ENCODE measurements at regions not wholly inside any gene's neighbourhood (a gene's known extent, or its start where the extent isn't known, plus 50 kb on each side); places are given as distances from the start of the nearest gene placed in this dataset.

DNA sequence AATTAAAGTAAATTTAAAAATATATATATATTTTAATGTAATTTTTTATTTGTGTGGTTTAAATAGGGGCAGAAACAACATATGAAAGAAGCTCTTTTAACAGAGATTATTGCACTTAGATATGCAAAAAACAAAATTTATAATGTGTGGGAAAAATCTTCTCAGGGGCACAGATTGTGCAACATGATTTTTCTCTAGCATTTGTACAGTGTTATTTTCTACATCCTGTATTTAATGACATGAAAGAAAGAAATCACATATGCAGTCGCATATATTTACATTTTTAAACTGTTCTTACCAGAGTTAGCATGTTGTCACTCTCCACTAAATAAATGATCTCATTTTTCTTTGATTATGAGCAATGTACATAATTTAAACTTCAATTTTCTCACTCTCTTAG is 265.3 kb upstream of the CTNND2 start:
- H3K27ac ChIP-seq (ENCODE audit: low read depth, low read length, poor library complexity, severe bottlenecking), result no peak overlapping the region
- no peaks in the 10 kb centered on the region for H3K9me3 ChIP-seq (ENCODE audit: low read length)
- no peak overlapping the region for H3K4me3 ChIP-seq (ENCODE audit: low read depth, low read length, poor library complexity, severe bottlenecking)
- H3K4me2 ChIP-seq (ENCODE audit: low read length), result no peak overlapping the region
- intact Hi-C loops (cut with micrococcal nuclease; ENCODE audit: unreplicated experiment), result no loop called here
- ChIA-PET POLR2A (no interaction called here), CTCF (ENCODE audit: unreplicated experiment) (no interaction called here)
- DNase-seq (ENCODE audit: low spot score), result no peak
- H2AFZ ChIP-seq (ENCODE audit: low read length), result no peak overlapping the region
- H3K79me2 ChIP-seq (ENCODE audit: insufficient read depth, low read depth, low read length), result no peaks in the 10 kb centered on the region
- H3K4me1 ChIP-seq (ENCODE audit: insufficient read depth, low read length, poor library complexity, severe bottlenecking), result no peaks in the 10 kb centered on the region
- no peaks in the 10 kb centered on the region for H3K9me2 ChIP-seq (ENCODE audit: insufficient read depth, low read length)
- TF ChIP-seq EZH2phosphoT487 (IDR thresholded peaks at IDR 0.05; ENCODE audit: borderline replicate concordance, low read depth, low read length), result no peak
- TF ChIP-seq, protein P1, sequence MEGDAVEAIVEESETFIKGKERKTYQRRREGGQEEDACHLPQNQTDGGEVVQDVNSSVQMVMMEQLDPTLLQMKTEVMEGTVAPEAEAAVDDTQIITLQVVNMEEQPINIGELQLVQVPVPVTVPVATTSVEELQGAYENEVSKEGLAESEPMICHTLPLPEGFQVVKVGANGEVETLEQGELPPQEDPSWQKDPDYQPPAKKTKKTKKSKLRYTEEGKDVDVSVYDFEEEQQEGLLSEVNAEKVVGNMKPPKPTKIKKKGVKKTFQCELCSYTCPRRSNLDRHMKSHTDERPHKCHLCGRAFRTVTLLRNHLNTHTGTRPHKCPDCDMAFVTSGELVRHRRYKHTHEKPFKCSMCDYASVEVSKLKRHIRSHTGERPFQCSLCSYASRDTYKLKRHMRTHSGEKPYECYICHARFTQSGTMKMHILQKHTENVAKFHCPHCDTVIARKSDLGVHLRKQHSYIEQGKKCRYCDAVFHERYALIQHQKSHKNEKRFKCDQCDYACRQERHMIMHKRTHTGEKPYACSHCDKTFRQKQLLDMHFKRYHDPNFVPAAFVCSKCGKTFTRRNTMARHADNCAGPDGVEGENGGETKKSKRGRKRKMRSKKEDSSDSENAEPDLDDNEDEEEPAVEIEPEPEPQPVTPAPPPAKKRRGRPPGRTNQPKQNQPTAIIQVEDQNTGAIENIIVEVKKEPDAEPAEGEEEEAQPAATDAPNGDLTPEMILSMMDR (conservative IDR thresholded peaks at IDR 0.05; ENCODE audit: low read length), result no peak
- BruUV-seq (replicated peaks), result no TSS peak
- no peaks in the 10 kb centered on the region for H3K36me3 ChIP-seq (ENCODE audit: insufficient read depth, low read length)
- H4K20me1 ChIP-seq (ENCODE audit: insufficient read depth, low read length), result no peaks in the 10 kb centered on the region

DNA sequence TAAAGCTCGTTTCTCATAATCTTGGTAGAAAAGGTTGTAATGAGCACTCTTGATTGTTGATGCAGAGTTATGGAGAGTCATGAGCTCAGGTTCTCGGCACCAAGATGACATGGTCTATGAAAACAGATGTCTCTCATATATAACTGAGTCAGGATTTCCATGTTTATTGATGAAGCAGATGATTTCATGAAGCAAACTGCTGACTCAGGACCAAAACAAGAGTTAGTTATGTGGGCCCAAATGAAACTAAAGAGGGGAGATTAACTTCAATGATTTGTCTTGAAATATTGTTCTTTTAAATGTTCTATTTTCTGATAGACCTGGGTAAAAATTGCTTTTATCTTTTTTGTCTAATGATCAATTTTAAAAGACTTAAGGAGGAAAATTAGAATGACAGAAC is 258.6 kb upstream of the CTNND2 start:
- H3K9me3 ChIP-seq (ENCODE audit: low read length), result no peaks in the 10 kb centered on the region
- H3K27ac ChIP-seq (ENCODE audit: low read depth, low read length, poor library complexity, severe bottlenecking), result no peak overlapping the region
- no peak overlapping the region for H2AFZ ChIP-seq (ENCODE audit: low read length)
- ChIA-PET CTCF (ENCODE audit: unreplicated experiment) (no interaction called here), POLR2A (no interaction called here)
- intact Hi-C loops (cut with micrococcal nuclease; ENCODE audit: unreplicated experiment), result no loop called here
- H3K4me2 ChIP-seq (ENCODE audit: low read length), result no peak overlapping the region
- no peak for DNase-seq (ENCODE audit: low spot score)
- H3K4me1 ChIP-seq (ENCODE audit: insufficient read depth, low read length, poor library complexity, severe bottlenecking), result no peaks in the 10 kb centered on the region
- H3K36me3 ChIP-seq (ENCODE audit: insufficient read depth, low read length), result no peaks in the 10 kb centered on the region
- H3K79me2 ChIP-seq (ENCODE audit: insufficient read depth, low read depth, low read length), result no peaks in the 10 kb centered on the region
- H4K20me1 ChIP-seq (ENCODE audit: insufficient read depth, low read length), result no peaks in the 10 kb centered on the region
- H3K4me3 ChIP-seq (ENCODE audit: low read depth, low read length, poor library complexity, severe bottlenecking), result no peak overlapping the region
- no peaks in the 10 kb centered on the region for H3K9me2 ChIP-seq (ENCODE audit: insufficient read depth, low read length)
- TF ChIP-seq, protein P1 (conservative IDR thresholded peaks at IDR 0.05; ENCODE audit: low read length), result no peak
- TF ChIP-seq EZH2phosphoT487 (IDR thresholded peaks at IDR 0.05; ENCODE audit: borderline replicate concordance, low read depth, low read length), result no peak
- BruUV-seq (replicated peaks), result no TSS peak

DNA sequence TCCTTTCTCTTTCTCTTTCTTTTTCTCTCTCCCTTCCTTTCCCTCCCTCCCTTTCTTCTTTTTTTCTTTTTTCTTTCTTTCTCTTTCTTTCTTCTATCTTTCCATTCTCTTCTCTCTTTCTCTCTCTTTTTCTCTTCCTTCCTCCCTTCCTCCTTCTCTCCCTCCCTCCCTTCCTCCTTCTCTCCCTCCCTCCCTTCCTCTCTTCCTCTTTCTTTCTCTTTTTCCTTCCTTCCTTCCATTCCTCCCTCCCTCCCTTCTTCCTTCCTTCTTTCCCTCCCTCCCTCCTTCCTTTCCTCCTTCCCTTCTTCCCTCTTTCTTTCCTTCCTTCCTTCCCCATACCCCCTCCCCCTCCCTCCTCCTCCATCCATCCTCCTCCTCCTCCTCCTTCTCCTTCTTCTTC is 243.3 kb upstream of the CTNND2 start:
- BruUV-seq (replicated peaks), result no TSS peak
- Histone ChIP-seq H4K20me1 (ENCODE audit: insufficient read depth, low read length) (no peaks in the 10 kb centered on the region), H3K9me3 (ENCODE audit: low read length) (no peaks in the 10 kb centered on the region), H3K79me2 (ENCODE audit: insufficient read depth, low read depth, low read length) (no peaks in the 10 kb centered on the region), H3K36me3 (ENCODE audit: insufficient read depth, low read length) (no peaks in the 10 kb centered on the region), H3K4me1 (ENCODE audit: insufficient read depth, low read length, poor library complexity, severe bottlenecking) (no peaks in the 10 kb centered on the region), H3K4me2 (ENCODE audit: low read length) (no peak overlapping the region), H3K27ac (ENCODE audit: low read depth, low read length, poor library complexity, severe bottlenecking) (no peak overlapping the region), H2AFZ (ENCODE audit: low read length) (no peak overlapping the region), H3K9me2 (ENCODE audit: insufficient read depth, low read length) (no peaks in the 10 kb centered on the region), H3K4me3 (ENCODE audit: low read depth, low read length, poor library complexity, severe bottlenecking) (no peak overlapping the region)
- TF ChIP-seq, protein P1 (conservative IDR thresholded peaks at IDR 0.05; ENCODE audit: low read length), result no peak
- TF ChIP-seq EZH2phosphoT487 (IDR thresholded peaks at IDR 0.05; ENCODE audit: borderline replicate concordance, low read depth, low read length), result no peak
- DNase-seq (ENCODE audit: low spot score), result no peak
- CTCF ChIA-PET (ENCODE audit: unreplicated experiment), result no interaction called here
- intact Hi-C loops (cut with micrococcal nuclease; ENCODE audit: unreplicated experiment), result no loop called here
- POLR2A ChIA-PET, result interaction anchor here (0.8 kb wide), 1 partner anchor 164 kb away, joined by 3 read pairs; no protein-coding TSS in a partner anchor
